MM.1S (cell line): ENCODE measurements at regions not wholly inside any gene's neighbourhood (a gene's known extent, or its start where the extent isn't known, plus 50 kb on each side); places are given as distances from the start of the nearest gene placed in this dataset.

Experiments used
- DNase-seq: peaks from one replicate; pipeline ENCODE4 v3.0.0-alpha.2; 2015
- H2AFZ ChIP-seq: fragments of 300-600 bp; sonication (generic); 2 replicates; pipeline ENCODE4 v1.6.0; 2016; ENCODE audit warnings: antibody characterized with exemption, low read length
- H3F3A ChIP-seq: fragments of 300-600 bp; sonication (generic); 2 replicates; pipeline ENCODE4 v1.6.1; 2016; ENCODE audit warnings: mild to moderate bottlenecking, antibody characterized with exemption, low read length, moderate library complexity, mixed read lengths; ENCODE audit not compliant: insufficient read depth
- H3K27ac ChIP-seq: fragments of 300-600 bp; sonication (generic); 2 replicates; pipeline ENCODE4 v1.5.1; 2016; ENCODE audit warnings: mild to moderate bottlenecking, low read length
- H3K27me3 ChIP-seq: fragments of 300-600 bp; sonication (generic); replicated peaks from 2 replicates; pipeline ENCODE4 v1.6.0; 2016; ENCODE audit warnings: low read length; ENCODE audit not compliant: insufficient read depth
- H3K36me3 ChIP-seq: fragments of 300-600 bp; sonication (generic); replicated peaks from 2 replicates; pipeline ENCODE4 v1.6.1; 2016; ENCODE audit warnings: mild to moderate bottlenecking, low read length, mixed read lengths; ENCODE audit not compliant: insufficient read depth
- H3K4me1 ChIP-seq: fragments of 300-600 bp; sonication (generic); 2 replicates; pipeline ENCODE4 v1.6.1; 2016; ENCODE audit warnings: low read length, mixed read lengths
- H3K4me2 ChIP-seq: fragments of 300-600 bp; sonication (generic); 2 replicates; pipeline ENCODE4 v1.6.0; 2016; ENCODE audit warnings: low read depth, low read length
- H3K4me3 ChIP-seq: fragments of 300-600 bp; sonication (generic); 2 replicates; pipeline ENCODE4 v1.5.1; 2016; ENCODE audit warnings: low read length, mixed read lengths
- H3K79me2 ChIP-seq: fragments of 300-600 bp; sonication (generic); 2 replicates; pipeline ENCODE4 v1.6.1; 2016; ENCODE audit warnings: mixed run types, low read length, mixed read lengths
- H3K9ac ChIP-seq: fragments of 300-600 bp; sonication (generic); 2 replicates; pipeline ENCODE4 v1.6.1; 2016; ENCODE audit warnings: low read length, mixed read lengths
- H3K9me2 ChIP-seq: fragments of 300-600 bp; sonication (generic); replicated peaks from 2 replicates; pipeline ENCODE4 v1.6.1; 2016; ENCODE audit warnings: mild to moderate bottlenecking, low read length, mixed read lengths; ENCODE audit not compliant: insufficient read depth
- H3K9me3 ChIP-seq: fragments of 300-600 bp; sonication (generic); replicated peaks from 2 replicates; pipeline ENCODE4 v1.6.1; 2016; ENCODE audit warnings: mild to moderate bottlenecking, low read length, mixed read lengths; ENCODE audit not compliant: insufficient read depth
- H4K20me1 ChIP-seq: fragments of 300-600 bp; sonication (generic); 2 replicates; pipeline ENCODE4 v1.6.1; 2016; ENCODE audit warnings: mild to moderate bottlenecking, low read length, moderate library complexity, mixed read lengths; ENCODE audit not compliant: insufficient read depth
- EZH2 ChIP-seq: fragments of 300-600 bp; sonication (generic); optimal IDR thresholded peaks from 2 replicates; pipeline ENCODE3; 2017; ENCODE audit warnings: low read depth, mild to moderate bottlenecking, antibody characterized with exemption, low read length, mixed read lengths
- EZH2phosphoT487 ChIP-seq: fragments of 300-600 bp; sonication (generic); IDR thresholded peaks from 2 replicates; pipeline ENCODE4 v1.6.1; 2018; ENCODE audit warnings: antibody characterized with exemption, low read length
- TF ChIP-seq, protein P1 (sequence below): fragments of 300-600 bp; sonication (generic); IDR thresholded peaks from 2 replicates; pipeline ENCODE4 v1.5.1; 2016; ENCODE audit warnings: antibody characterized with exemption, low read length, mixed read lengths

DNA sequence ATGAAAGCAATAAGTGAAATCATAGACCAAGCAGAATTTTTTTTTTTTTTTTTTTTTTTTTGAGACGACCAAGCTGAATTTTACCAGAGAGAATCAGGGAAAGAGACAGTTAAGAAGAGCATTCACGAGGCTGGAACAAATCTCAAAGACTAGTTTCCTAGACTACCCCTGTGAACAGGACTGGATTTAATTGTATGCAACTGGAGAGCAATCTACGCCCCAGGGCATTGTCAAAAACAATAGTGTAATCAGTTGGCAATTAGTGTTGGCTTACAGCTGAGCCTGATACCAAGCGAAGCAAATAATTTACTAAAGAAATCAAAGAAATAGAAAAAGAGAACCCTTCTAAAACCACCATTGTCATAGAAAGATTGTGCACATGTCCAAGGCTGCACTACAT lies 232.9 kb upstream of the CPNE8 start:
- Histone ChIP-seq H3K36me3 (no peaks in the 10 kb centered on the region), H3K4me2 (no peak overlapping the region)
- TF ChIP-seq EZH2 (no peak), EZH2phosphoT487 (no peak)
- TF ChIP-seq, protein P1, sequence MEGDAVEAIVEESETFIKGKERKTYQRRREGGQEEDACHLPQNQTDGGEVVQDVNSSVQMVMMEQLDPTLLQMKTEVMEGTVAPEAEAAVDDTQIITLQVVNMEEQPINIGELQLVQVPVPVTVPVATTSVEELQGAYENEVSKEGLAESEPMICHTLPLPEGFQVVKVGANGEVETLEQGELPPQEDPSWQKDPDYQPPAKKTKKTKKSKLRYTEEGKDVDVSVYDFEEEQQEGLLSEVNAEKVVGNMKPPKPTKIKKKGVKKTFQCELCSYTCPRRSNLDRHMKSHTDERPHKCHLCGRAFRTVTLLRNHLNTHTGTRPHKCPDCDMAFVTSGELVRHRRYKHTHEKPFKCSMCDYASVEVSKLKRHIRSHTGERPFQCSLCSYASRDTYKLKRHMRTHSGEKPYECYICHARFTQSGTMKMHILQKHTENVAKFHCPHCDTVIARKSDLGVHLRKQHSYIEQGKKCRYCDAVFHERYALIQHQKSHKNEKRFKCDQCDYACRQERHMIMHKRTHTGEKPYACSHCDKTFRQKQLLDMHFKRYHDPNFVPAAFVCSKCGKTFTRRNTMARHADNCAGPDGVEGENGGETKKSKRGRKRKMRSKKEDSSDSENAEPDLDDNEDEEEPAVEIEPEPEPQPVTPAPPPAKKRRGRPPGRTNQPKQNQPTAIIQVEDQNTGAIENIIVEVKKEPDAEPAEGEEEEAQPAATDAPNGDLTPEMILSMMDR = no peak

DNA sequence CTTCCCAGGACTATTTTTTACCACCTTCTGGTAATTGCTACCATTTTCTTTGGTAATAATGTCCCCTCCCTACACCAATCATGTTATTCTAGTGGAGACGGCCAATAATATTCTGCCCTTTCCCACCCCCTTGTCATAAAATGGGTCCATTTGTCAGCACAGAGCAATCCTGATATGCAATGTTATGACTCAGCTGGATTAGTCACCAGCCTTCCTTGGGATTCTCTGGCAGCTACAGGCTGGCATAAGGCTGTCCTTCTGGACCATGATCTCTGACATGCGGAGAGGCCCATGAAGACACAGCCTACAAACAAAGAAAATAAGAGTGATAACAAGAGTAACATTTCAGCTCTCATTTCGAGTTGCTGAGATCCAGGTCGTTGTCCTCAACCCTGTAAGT lies 222.0 kb upstream of the CPNE8 start:
- TF ChIP-seq, protein P1 = no peak
- TF ChIP-seq EZH2 (no peak), EZH2phosphoT487 (no peak)
- no peak overlapping the region for H3K9ac ChIP-seq
- no peak overlapping the region for H3K4me2 ChIP-seq
- H3K27ac ChIP-seq = no peak overlapping the region
- no peaks in the 10 kb centered on the region for H3K4me1 ChIP-seq
- no peak for DNase-seq
- H3K9me3 ChIP-seq = no peaks in the 10 kb centered on the region
- no peaks in the 10 kb centered on the region for H3F3A ChIP-seq
- no peaks in the 10 kb centered on the region for H3K9me2 ChIP-seq
- H3K27me3 ChIP-seq = no peaks in the 10 kb centered on the region
- no peak overlapping the region for H2AFZ ChIP-seq
- no peaks in the 10 kb centered on the region for H4K20me1 ChIP-seq
- no peak overlapping the region for H3K4me3 ChIP-seq
- H3K79me2 ChIP-seq = no peaks in the 10 kb centered on the region
- no peaks in the 10 kb centered on the region for H3K36me3 ChIP-seq

More for the DNA sequence above, 232.9 kb upstream of the CPNE8 start:
- Histone ChIP-seq H3K9me2 (no peaks in the 10 kb centered on the region), H4K20me1 (no peaks in the 10 kb centered on the region), H3F3A (no peaks in the 10 kb centered on the region), H3K27ac (no peak overlapping the region), H3K9ac (no peak overlapping the region), H3K4me3 (no peak overlapping the region), H2AFZ (no peak overlapping the region), H3K9me3 (no peaks in the 10 kb centered on the region), H3K79me2 (no peaks in the 10 kb centered on the region), H3K4me1 (no peaks in the 10 kb centered on the region), H3K27me3 (no peaks in the 10 kb centered on the region)
- DNase-seq = no peak

DNA sequence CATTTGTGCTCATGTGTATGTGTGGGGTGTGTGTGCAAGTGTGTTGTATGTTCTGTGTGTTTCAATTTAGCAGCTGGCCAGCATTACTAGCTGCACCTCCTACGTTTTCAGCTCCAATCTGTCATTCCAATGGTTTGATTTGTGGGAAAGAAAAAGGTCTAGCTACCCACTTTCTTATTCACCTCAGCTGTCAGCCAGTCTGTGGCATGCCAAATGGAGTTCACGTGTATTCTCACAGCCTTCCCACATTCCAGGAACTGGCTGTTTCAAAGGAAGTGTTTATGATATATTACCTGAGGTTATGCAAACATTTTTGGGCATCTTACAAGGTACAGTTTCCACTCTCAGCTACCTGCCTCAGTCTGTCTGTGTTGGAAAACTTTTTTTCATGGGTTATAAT lies 220.2 kb upstream of the CPNE8 start:
- Histone ChIP-seq H3K4me1 (no peaks in the 10 kb centered on the region), H3K27ac (no peak overlapping the region), H3K9ac (no peak overlapping the region), H3K9me2 (no peaks in the 10 kb centered on the region), H3K27me3 (no peaks in the 10 kb centered on the region), H2AFZ (no peak overlapping the region), H3F3A (no peaks in the 10 kb centered on the region), H4K20me1 (no peaks in the 10 kb centered on the region), H3K4me2 (no peak overlapping the region), H3K9me3 (no peaks in the 10 kb centered on the region), H3K4me3 (no peak overlapping the region), H3K36me3 (no peaks in the 10 kb centered on the region), H3K79me2 (no peaks in the 10 kb centered on the region)
- no peak for TF ChIP-seq EZH2
- TF ChIP-seq EZH2phosphoT487 = no peak
- TF ChIP-seq, protein P1 = no peak
- no peak for DNase-seq
